IMR-90 (cell line): ENCODE measurements at regions not wholly inside any gene's neighbourhood (a gene's known extent, or its start where the extent isn't known, plus 50 kb on each side); places are given as distances from the start of the nearest gene placed in this dataset.
A peak's percentile ranks its signal among the peaks of the same experiment; 100 is the strongest.

Experiments
- ATAC-seq: fragments of 200-7000 bp; cut with Tn5 transposase; 2 replicates; pipeline ENCODE4 v1.9.1; 2020; ENCODE audit warnings: low read depth, mild to moderate bottlenecking, moderate library complexity
- BruUV-seq: library from RNA; stranded (reverse); fragments of 400-500 nt; replicated peaks from 2 replicates; lab custom pipeline; 2021; lab: Mats Ljungman, UMichigan
- CTCF ChIA-PET: fragments of 300-600 bp; formaldehyde crosslinking; extraction: SDS; loops from one replicate; lab custom pipeline; 2021; ENCODE audit warnings: antibody characterized with exemption; lab: Yijun Ruan, JAX
- POLR2A ChIA-PET: fragments of 300-600 bp; sonication (Branson Sonifier 250); formaldehyde crosslinking; loops from one replicate; lab custom pipeline; 2022; ENCODE audit warnings: antibody characterized with exemption; ENCODE audit not compliant: unreplicated experiment; lab: Charles Lee
- DNase-seq: peaks from one replicate; pipeline ENCODE4 v3.0.0; 2013
- H2AFZ ChIP-seq: replicated peaks from 2 replicates; pipeline ENCODE3; 2013; ENCODE audit warnings: low read length, mild to moderate bottlenecking; ENCODE audit not compliant: poor library complexity
- H2AK5ac ChIP-seq: 2 replicates; pipeline ENCODE4 v1.6.1; 2013; ENCODE audit warnings: low read depth, low read length, inconsistent platforms
- H2AK9ac ChIP-seq: replicated peaks from 2 replicates; pipeline ENCODE3; 2013; ENCODE audit warnings: mild to moderate bottlenecking, low read depth, low read length, moderate library complexity; ENCODE audit not compliant: poor library complexity
- H2BK120ac ChIP-seq: 2 replicates; pipeline ENCODE4 v1.6.1; 2013; ENCODE audit warnings: low read depth, low read length, inconsistent platforms
- H2BK15ac ChIP-seq: 3 replicates; pipeline ENCODE4 v1.6.1; 2013; ENCODE audit warnings: low read depth, low read length, inconsistent platforms
- H2BK20ac ChIP-seq: 2 replicates; pipeline ENCODE4 v1.6.1; 2013; ENCODE audit warnings: low read depth, mild to moderate bottlenecking, inconsistent platforms, low read length, moderate library complexity
- H2BK5ac ChIP-seq: 2 replicates; pipeline ENCODE4 v1.6.1; 2013; ENCODE audit warnings: mild to moderate bottlenecking, low read depth, low read length, inconsistent platforms; ENCODE audit not compliant: poor library complexity, severe bottlenecking
- H3K14ac ChIP-seq: replicated peaks from 2 replicates; pipeline ENCODE4 v1.6.1; 2013; ENCODE audit warnings: low read depth, low read length, inconsistent platforms
- H3K18ac ChIP-seq: 2 replicates; pipeline ENCODE4 v1.6.1; 2013; ENCODE audit warnings: low read depth, low read length, control low read depth
- H3K23ac ChIP-seq: 2 replicates; pipeline ENCODE4 v1.6.1; 2013; ENCODE audit warnings: low read depth, low read length, inconsistent platforms
- H3K27ac ChIP-seq: 2 replicates; pipeline ENCODE4 v1.5.1; 2013; ENCODE audit warnings: mild to moderate bottlenecking, control low read depth, low read length; ENCODE audit not compliant: insufficient read depth
- H3K27me3 ChIP-seq: 2 replicates; pipeline ENCODE4 v1.6.1; 2013; ENCODE audit warnings: low read length; ENCODE audit not compliant: control insufficient read depth, insufficient read depth
- H3K36me3 ChIP-seq: 2 replicates; pipeline ENCODE4 v1.6.1; 2013; ENCODE audit warnings: low read length, mixed read lengths; ENCODE audit not compliant: control insufficient read depth, insufficient read depth
- H3K4ac ChIP-seq: 2 replicates; pipeline ENCODE4 v1.6.1; 2013; ENCODE audit warnings: low read depth, low read length, inconsistent platforms
- H3K4me1 ChIP-seq: 2 replicates; pipeline ENCODE4 v1.6.1; 2013; ENCODE audit warnings: low read length, mixed read lengths; ENCODE audit not compliant: control insufficient read depth, insufficient read depth
- H3K4me2 ChIP-seq: 2 replicates; pipeline ENCODE4 v1.6.1; 2013; ENCODE audit warnings: low read depth, mild to moderate bottlenecking, control low read depth, low read length, moderate library complexity
- H3K4me3 ChIP-seq: 2 replicates; pipeline ENCODE4 v1.5.1; 2013; ENCODE audit warnings: low read depth, mild to moderate bottlenecking, control low read depth, low read length, moderate library complexity; ENCODE audit not compliant: insufficient read depth
- H3K56ac ChIP-seq: 2 replicates; pipeline ENCODE4 v1.6.1; 2013; ENCODE audit warnings: low read length, inconsistent platforms; ENCODE audit not compliant: insufficient read depth; ENCODE audit errors: extremely low read depth
- H3K79me1 ChIP-seq, 2 experiments: 2 replicates each; pipeline ENCODE4 v1.6.1; 2013; ENCODE audit warnings: low read length in 2 of 2, inconsistent platforms in 1 of 2, low read depth in 1 of 2
- H3K9ac ChIP-seq: 2 replicates; pipeline ENCODE4 v1.6.1; 2013; ENCODE audit warnings: low read depth, low read length, control low read depth
- H3K9me1 ChIP-seq: 2 replicates; pipeline ENCODE4 v1.6.1; 2013; ENCODE audit warnings: low read length, inconsistent platforms; ENCODE audit not compliant: insufficient read depth
- H3K9me3 ChIP-seq: 2 replicates; pipeline ENCODE4 v1.6.1; 2013; ENCODE audit warnings: low read length; ENCODE audit not compliant: control insufficient read depth, insufficient read depth
- H4K20me1 ChIP-seq: 2 replicates; pipeline ENCODE4 v1.6.1; 2013; ENCODE audit warnings: low read length, inconsistent platforms; ENCODE audit not compliant: insufficient read depth
- H4K5ac ChIP-seq: 2 replicates; pipeline ENCODE4 v1.6.1; 2013; ENCODE audit warnings: mild to moderate bottlenecking, low read depth, low read length, control low read depth
- H4K8ac ChIP-seq, 2 experiments: 2 replicates each; pipeline ENCODE4 v1.6.1; 2013; ENCODE audit warnings: low read depth in 2 of 2, low read length in 2 of 2, control low read depth in 1 of 2, inconsistent platforms in 1 of 2
- H4K91ac ChIP-seq: 2 replicates; pipeline ENCODE4 v1.6.1; 2013; ENCODE audit warnings: low read depth, low read length, inconsistent platforms; ENCODE audit not compliant: insufficient read depth
- CHD1 ChIP-seq: IDR thresholded peaks from 2 replicates; pipeline ENCODE4 v1.6.1; 2012; ENCODE audit warnings: low read depth, low read length, improper control_type of control experiment
- FOS ChIP-seq: fragments of 150-350 bp; IDR thresholded peaks from 2 replicates; pipeline ENCODE4 v1.6.1; 2016; ENCODE audit warnings: low read depth, low read length
- MAFK ChIP-seq: IDR thresholded peaks from 2 replicates; pipeline ENCODE4 v1.6.1; 2012; ENCODE audit warnings: low read depth, low read length, improper control_type of control experiment
- MAZ ChIP-seq: IDR thresholded peaks from 2 replicates; pipeline ENCODE4 v1.6.1; 2012; ENCODE audit warnings: low read depth, mild to moderate bottlenecking, low read length, improper control_type of control experiment, moderate library complexity, borderline replicate concordance
- MXI1 ChIP-seq: IDR thresholded peaks from 2 replicates; pipeline ENCODE4 v1.6.1; 2012; ENCODE audit warnings: low read depth, mild to moderate bottlenecking, low read length, moderate library complexity, borderline replicate concordance
- NFE2L2 ChIP-seq: fragments of 150-350 bp; IDR thresholded peaks from 2 replicates; pipeline ENCODE4 v1.6.1; 2016; ENCODE audit warnings: low read depth, mild to moderate bottlenecking, low read length
- POLR2A ChIP-seq: IDR thresholded peaks from 2 replicates; pipeline ENCODE4 v1.6.1; 2012; ENCODE audit warnings: mild to moderate bottlenecking, low read depth, low read length
- dilution Hi-C: fragments of 300-500 bp; cut with HindIII; formaldehyde crosslinking; loops from one replicate; pipeline ENCODE4 v1.14.3; 2018; ENCODE audit warnings: low sequenced_read_pairs; ENCODE audit not compliant: unreplicated experiment
- in situ Hi-C: fragments of 300-500 bp; cut with MboI; formaldehyde crosslinking; loops from 3 replicates; pipeline ENCODE4 v1.14.3; 2019; ENCODE audit warnings: low sequenced_read_pairs, inconsistent platforms, mixed read lengths
- intact Hi-C: fragments of 100-400 bp; cut with micrococcal nuclease; formaldehyde crosslinking; loops from 2 replicates; pipeline ENCODE4 v1.10.0; 2022
- TF ChIP-seq, protein P1 (sequence below): conservative IDR thresholded peaks from 2 replicates; pipeline ENCODE4 v1.5.1; 2012; ENCODE audit warnings: mild to moderate bottlenecking, low read depth, low read length, improper control_type of control experiment
- TF ChIP-seq, protein P2 (sequence below): fragments of 150-350 bp; IDR thresholded peaks from 2 replicates; pipeline ENCODE4 v1.6.1; 2017; ENCODE audit warnings: mild to moderate bottlenecking, antibody characterized with exemption, low read length, low read depth
- TF ChIP-seq, protein P3 (sequence below): fragments of 150-350 bp; IDR thresholded peaks from 2 replicates; pipeline ENCODE4 v1.6.1; 2016; ENCODE audit warnings: low read depth, mild to moderate bottlenecking, low read length, moderate library complexity, borderline replicate concordance

DNA sequence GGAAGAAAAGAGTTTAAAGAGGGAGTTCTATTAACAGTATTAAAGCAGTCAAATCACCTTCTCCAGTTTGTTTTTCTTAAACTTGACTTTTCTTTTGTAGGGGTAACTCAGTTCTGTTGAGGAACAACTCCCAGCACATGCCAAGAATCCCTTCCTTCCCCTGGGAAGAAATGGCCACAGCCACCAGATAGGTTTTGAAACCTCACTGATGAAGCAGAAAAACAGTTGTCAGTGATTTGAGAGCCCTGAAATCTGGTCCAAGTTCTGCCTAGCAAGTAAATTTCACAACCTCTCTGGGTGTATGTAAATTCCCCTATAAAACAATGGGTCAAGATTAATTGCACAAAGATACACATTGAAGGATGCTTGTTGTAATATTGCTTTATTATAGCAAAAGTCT is 167.1 kb downstream of the DHX15 start:
- no peak overlapping the region for H2AFZ ChIP-seq
- H4K20me1 ChIP-seq = no peaks in the 10 kb centered on the region
- ChIA-PET CTCF (interaction anchor here (1.5 kb wide), 1 partner anchor 559 kb away, joined by 9 read pairs; no protein-coding TSS in a partner anchor), POLR2A (no interaction called here)
- peak overlapping the region; percentile 72; the same call in 1 of the 2 replicates for H4K5ac ChIP-seq
- BruUV-seq = no TSS peak
- H3K4me3 ChIP-seq = no peak overlapping the region
- H3K9ac ChIP-seq = no peak overlapping the region
- no peak overlapping the region for H2BK20ac ChIP-seq
- no peak for ATAC-seq
- H3K4me2 ChIP-seq = no peak overlapping the region
- no peak overlapping the region for H3K23ac ChIP-seq
- H3K14ac ChIP-seq = no peak overlapping the region
- H2BK15ac ChIP-seq = no peak overlapping the region
- no peaks in the 10 kb centered on the region for H3K79me1 ChIP-seq
- no peak overlapping the region for H2AK5ac ChIP-seq
- no peak overlapping the region for H3K18ac ChIP-seq
- H3K9me1 ChIP-seq = no peaks in the 10 kb centered on the region
- no peak overlapping the region for H2BK120ac ChIP-seq
- H3K4me1 ChIP-seq = peaks cover 4% of the 10 kb centered on the region; the same call in 1 of the 2 replicates
- no peaks in the 10 kb centered on the region for H3K9me3 ChIP-seq
- H3K36me3 ChIP-seq = no peaks in the 10 kb centered on the region
- H4K8ac ChIP-seq = no peak overlapping the region
- dilution Hi-C loops (no loop called here), intact Hi-C loops (loop anchor here (5.0 to 10.0 kb wide), 2 partner anchors 322 to 455 kb away; no protein-coding TSS in a partner anchor), in situ Hi-C loops (loop anchor here (25.0 kb wide), 1 partner anchor 730 kb away; no protein-coding TSS in a partner anchor)
- no peak overlapping the region for H2BK5ac ChIP-seq
- H2AK9ac ChIP-seq = no peak overlapping the region
- H3K4ac ChIP-seq = no peak overlapping the region
- no peak overlapping the region for H3K56ac ChIP-seq
- H3K27me3 ChIP-seq = no peaks in the 10 kb centered on the region
- DNase-seq = no peak
- TF ChIP-seq MAZ (no peak), MXI1 (no peak), POLR2A (no peak), NFE2L2 (no peak), CHD1 (no peak), FOS (no peak), MAFK (no peak)
- TF ChIP-seq, protein P1, sequence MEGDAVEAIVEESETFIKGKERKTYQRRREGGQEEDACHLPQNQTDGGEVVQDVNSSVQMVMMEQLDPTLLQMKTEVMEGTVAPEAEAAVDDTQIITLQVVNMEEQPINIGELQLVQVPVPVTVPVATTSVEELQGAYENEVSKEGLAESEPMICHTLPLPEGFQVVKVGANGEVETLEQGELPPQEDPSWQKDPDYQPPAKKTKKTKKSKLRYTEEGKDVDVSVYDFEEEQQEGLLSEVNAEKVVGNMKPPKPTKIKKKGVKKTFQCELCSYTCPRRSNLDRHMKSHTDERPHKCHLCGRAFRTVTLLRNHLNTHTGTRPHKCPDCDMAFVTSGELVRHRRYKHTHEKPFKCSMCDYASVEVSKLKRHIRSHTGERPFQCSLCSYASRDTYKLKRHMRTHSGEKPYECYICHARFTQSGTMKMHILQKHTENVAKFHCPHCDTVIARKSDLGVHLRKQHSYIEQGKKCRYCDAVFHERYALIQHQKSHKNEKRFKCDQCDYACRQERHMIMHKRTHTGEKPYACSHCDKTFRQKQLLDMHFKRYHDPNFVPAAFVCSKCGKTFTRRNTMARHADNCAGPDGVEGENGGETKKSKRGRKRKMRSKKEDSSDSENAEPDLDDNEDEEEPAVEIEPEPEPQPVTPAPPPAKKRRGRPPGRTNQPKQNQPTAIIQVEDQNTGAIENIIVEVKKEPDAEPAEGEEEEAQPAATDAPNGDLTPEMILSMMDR = no peak
- TF ChIP-seq, protein P2, sequence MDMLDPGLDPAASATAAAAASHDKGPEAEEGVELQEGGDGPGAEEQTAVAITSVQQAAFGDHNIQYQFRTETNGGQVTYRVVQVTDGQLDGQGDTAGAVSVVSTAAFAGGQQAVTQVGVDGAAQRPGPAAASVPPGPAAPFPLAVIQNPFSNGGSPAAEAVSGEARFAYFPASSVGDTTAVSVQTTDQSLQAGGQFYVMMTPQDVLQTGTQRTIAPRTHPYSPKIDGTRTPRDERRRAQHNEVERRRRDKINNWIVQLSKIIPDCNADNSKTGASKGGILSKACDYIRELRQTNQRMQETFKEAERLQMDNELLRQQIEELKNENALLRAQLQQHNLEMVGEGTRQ = no peak
- TF ChIP-seq, protein P3, sequence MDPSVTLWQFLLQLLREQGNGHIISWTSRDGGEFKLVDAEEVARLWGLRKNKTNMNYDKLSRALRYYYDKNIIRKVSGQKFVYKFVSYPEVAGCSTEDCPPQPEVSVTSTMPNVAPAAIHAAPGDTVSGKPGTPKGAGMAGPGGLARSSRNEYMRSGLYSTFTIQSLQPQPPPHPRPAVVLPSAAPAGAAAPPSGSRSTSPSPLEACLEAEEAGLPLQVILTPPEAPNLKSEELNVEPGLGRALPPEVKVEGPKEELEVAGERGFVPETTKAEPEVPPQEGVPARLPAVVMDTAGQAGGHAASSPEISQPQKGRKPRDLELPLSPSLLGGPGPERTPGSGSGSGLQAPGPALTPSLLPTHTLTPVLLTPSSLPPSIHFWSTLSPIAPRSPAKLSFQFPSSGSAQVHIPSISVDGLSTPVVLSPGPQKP = no peak
- no peak overlapping the region for H4K91ac ChIP-seq
- H3K27ac ChIP-seq = no peak overlapping the region; the same call in 1 of the 2 replicates
